Right lobe of liver (tissue), 6 donors: ENCODE measurements at regions not wholly inside any gene's neighbourhood (a gene's known extent, or its start where the extent isn't known, plus 50 kb on each side); places are given as distances from the start of the nearest gene placed in this dataset.
A peak's percentile ranks its signal among the peaks of the same experiment; 100 is the strongest.

Experiments
- ATAC-seq, 4 donors: fragments of 200-7000 bp; cut with Tn5 transposase; one replicate each; pipeline ENCODE4 v1.9.1; 2020; ENCODE audit warnings: mild to moderate bottlenecking in 4 of 4, moderate library complexity in 4 of 4
- DNase-seq, 3 donors: peaks; one replicate each; pipeline ENCODE4 v3.0.0-alpha.2; 2020
- H3K27ac ChIP-seq, 3 donors: fragments of 200-600 bp; one replicate each; pipeline ENCODE4 v1.8.0; 2022
- H3K27me3 ChIP-seq, 2 donors: fragments of 200-600 bp; one replicate each; pipeline ENCODE4 v1.8.0; 2022
- H3K36me3 ChIP-seq, 4 donors: fragments of 200-600 bp; sonication (generic) in 1 of 4; one replicate each; pipeline versions ENCODE4 v1.5.1 to v1.8.0; 2017 to 2022; ENCODE audit warnings: control low read depth in 1 of 4
- H3K4me1 ChIP-seq, 4 donors: fragments of 200-600 bp; sonication (generic) in 1 of 4; one replicate each; pipeline versions ENCODE4 v1.5.1 to v1.8.0; 2017 to 2022; ENCODE audit warnings: control low read depth in 1 of 4
- H3K4me3 ChIP-seq, 3 donors: fragments of 200-600 bp; one replicate each; pipeline ENCODE4 v1.8.0; 2022
- H3K9me3 ChIP-seq, 4 donors: fragments of 200-600 bp; sonication (generic) in 1 of 4; one replicate each; pipeline versions ENCODE4 v1.5.1 to v1.8.0; 2017 to 2022; ENCODE audit warnings: control low read depth in 1 of 4
- POLR2A ChIP-seq: fragments of 450-650 bp; IDR thresholded peaks from one replicate; pipeline ENCODE4 v1.6.1; 2017; ENCODE audit warnings: antibody characterized with exemption, mild to moderate bottlenecking
- WGBS: methylation state at CpG from one replicate; pipeline ENCODE4 v1.1.6; 2018; ENCODE audit warnings: low coverage, low lambda C conversion rate; ENCODE audit not compliant: insufficient coverage; ENCODE audit errors: missing lambda C conversion rate; 5-methylcytosine and 5-hydroxymethylcytosine counted together
- intact Hi-C, 2 donors: fragments of 100-400 bp; cut with DNase I; formaldehyde crosslinking; loops; one replicate each; pipeline versions ENCODE4 v1.11.2 to v1.14.1; 2022
- TF ChIP-seq, protein P1 (sequence below), 4 donors: fragments of 200-600 bp in 3 of 4; fragments of 450-650 bp in 1 of 4; IDR thresholded peaks; one replicate each; pipeline versions ENCODE4 v1.5.1 to v1.8.0; 2016 to 2022; ENCODE audit warnings: antibody characterized with exemption in 4 of 4, mild to moderate bottlenecking in 2 of 4
- donor health status: DM: no; HTN: yes; CAD: no.
- donor health status: DM: no; HTN: no; CAD: no.
- donor health status: DM: no; HTN: no; CAD: no.
- donor health status: DM: no; HTN: yes; CAD: no.
- donor health status: DM: no; HTN: yes; CAD: no.

DNA sequence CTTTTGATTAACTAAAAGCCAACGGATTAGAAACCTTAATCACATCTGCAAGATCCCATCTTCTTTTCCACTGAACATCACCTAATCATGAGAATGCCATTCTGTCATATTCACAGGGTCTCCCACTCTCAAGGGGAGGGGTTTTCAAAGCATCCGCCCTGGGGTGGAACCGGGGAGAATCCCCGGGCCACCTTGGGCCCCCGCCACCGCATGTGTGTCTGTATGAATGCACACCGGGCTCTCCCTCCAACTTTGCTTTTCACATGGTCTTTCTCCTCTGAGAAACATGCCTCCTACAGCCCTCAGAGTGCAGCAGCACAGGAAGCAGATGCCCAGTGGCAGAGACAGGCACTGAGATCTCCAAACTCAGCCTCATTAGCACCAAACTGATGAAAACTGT is 233.2 kb upstream of the PPP2R2D start:
- H3K9me3 ChIP-seq, result no peaks in the 10 kb centered on the region
- no peak for ATAC-seq
- no peak for DNase-seq
- intact Hi-C loops, result no loop called here
- H3K27me3 ChIP-seq, result no peaks in the 10 kb centered on the region
- 82% methylated on average over 4 of the region's 7 CpGs for WGBS
- H3K4me1 ChIP-seq, result no peaks in the 10 kb centered on the region
- H3K27ac ChIP-seq, result no peak overlapping the region
- H3K36me3 ChIP-seq, result no peaks in the 10 kb centered on the region
- TF ChIP-seq, protein P1, sequence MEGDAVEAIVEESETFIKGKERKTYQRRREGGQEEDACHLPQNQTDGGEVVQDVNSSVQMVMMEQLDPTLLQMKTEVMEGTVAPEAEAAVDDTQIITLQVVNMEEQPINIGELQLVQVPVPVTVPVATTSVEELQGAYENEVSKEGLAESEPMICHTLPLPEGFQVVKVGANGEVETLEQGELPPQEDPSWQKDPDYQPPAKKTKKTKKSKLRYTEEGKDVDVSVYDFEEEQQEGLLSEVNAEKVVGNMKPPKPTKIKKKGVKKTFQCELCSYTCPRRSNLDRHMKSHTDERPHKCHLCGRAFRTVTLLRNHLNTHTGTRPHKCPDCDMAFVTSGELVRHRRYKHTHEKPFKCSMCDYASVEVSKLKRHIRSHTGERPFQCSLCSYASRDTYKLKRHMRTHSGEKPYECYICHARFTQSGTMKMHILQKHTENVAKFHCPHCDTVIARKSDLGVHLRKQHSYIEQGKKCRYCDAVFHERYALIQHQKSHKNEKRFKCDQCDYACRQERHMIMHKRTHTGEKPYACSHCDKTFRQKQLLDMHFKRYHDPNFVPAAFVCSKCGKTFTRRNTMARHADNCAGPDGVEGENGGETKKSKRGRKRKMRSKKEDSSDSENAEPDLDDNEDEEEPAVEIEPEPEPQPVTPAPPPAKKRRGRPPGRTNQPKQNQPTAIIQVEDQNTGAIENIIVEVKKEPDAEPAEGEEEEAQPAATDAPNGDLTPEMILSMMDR (IDR thresholded peaks at IDR 0.05), result no peak
- TF ChIP-seq POLR2A, result no peak
- no peak overlapping the region for H3K4me3 ChIP-seq

- Histone ChIP-seq H3K9me3 (no peaks in the 10 kb centered on the region), H3K27ac (no peak overlapping the region), H3K27me3 (no peaks in the 10 kb centered on the region), H3K36me3 (no peaks in the 10 kb centered on the region), H3K4me3 (no peak overlapping the region), H3K4me1 (no peaks in the 10 kb centered on the region)
- no peak for DNase-seq
- TF ChIP-seq POLR2A, result no peak
- TF ChIP-seq, protein P1 (IDR thresholded peaks at IDR 0.05), result no peak
- no peak for ATAC-seq
- intact Hi-C loops, result no loop called here
- 34% methylated on average over 7 of the region's 7 CpGs for WGBS
Observed at GRCh38 chr10:131668903-131669302, 231.9 kb upstream of the PPP2R2D start.

DNA sequence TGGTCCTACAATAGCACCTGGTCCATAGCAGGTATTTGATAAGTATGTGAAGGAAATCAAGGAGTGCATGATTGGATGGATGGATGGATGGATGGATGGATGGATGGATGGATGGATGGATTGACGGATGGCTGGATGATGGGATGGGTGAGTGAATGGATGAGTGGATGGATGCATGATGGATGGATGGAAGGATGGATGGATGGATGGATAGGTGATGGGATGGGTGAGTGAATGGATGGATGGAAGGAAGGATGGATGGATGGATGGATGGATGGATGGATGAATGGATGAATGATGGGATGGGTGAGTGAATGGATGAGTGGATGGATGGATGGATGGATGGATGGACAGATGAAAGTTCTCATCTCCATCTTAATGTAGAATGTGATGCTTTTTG is 231.0 kb upstream of the PPP2R2D start:
- Histone ChIP-seq H3K27me3 (no peaks in the 10 kb centered on the region), H3K36me3 (no peaks in the 10 kb centered on the region), H3K9me3 (no peaks in the 10 kb centered on the region), H3K4me3 (no peak overlapping the region), H3K27ac (no peak overlapping the region), H3K4me1 (no peaks in the 10 kb centered on the region)
- no peak for ATAC-seq
- intact Hi-C loops, result no loop called here
- TF ChIP-seq, protein P1 (IDR thresholded peaks at IDR 0.05), result no peak
- no peak for TF ChIP-seq POLR2A
- no peak for DNase-seq
- WGBS, result 53% methylated on average over 1 of the region's 1 CpG

DNA sequence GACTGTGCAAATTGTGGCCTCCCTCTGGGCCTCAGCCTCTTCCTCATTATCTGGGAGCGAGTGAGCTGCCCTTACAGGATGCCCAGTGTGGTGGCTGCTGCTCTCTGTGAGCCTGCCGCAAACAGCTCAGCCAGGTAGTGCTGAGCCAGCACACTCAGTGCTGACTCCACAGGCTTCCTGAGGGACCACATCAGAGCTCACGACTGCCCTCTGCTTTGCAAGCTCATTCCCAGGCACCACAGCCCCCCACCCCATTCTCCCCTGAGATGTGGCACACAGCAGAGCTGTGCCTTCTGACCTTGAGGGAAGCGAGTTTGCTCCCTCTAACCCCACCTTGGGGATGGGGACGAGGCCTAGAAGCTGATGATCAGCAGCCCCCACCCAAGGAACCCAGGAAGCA is 230.5 kb upstream of the PPP2R2D start:
- H3K4me3 ChIP-seq, result no peak overlapping the region
- H3K36me3 ChIP-seq, result no peaks in the 10 kb centered on the region
- H3K4me1 ChIP-seq, result no peaks in the 10 kb centered on the region
- ATAC-seq, result no peak
- no peak for TF ChIP-seq POLR2A
- TF ChIP-seq, protein P1 (IDR thresholded peaks at IDR 0.05), result no peak
- intact Hi-C loops, result no loop called here
- no peaks in the 10 kb centered on the region for H3K27me3 ChIP-seq
- no peak overlapping the region for H3K27ac ChIP-seq
- WGBS, result 39% methylated on average over 3 of the region's 5 CpGs
- no peaks in the 10 kb centered on the region for H3K9me3 ChIP-seq
- peak in 1 of 3 donors; percentile 16 for DNase-seq

DNA sequence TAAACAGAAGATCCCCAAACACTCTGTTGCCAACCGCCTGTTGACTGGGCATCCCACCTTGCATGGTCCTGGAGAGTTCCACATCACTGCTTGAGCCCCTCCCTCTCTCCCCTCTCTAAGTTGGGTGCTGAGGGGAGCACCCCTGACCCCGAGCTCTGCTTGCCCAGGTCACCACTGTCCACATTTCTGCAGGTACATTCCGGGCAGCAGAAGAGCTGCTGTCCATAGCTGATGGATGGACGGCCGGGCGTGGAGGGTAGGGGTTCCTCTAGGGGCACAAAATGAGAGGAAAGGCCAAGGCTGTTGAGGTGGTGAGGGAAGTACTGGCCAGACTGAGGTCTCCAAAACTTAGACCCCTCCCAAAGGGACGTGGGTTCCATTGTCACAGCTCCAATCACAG is 227.4 kb upstream of the PPP2R2D start:
- no peak overlapping the region for H3K4me3 ChIP-seq
- no peak for ATAC-seq
- TF ChIP-seq, protein P1 (IDR thresholded peaks at IDR 0.05), result no peak
- no peak for TF ChIP-seq POLR2A
- no peaks in the 10 kb centered on the region for H3K4me1 ChIP-seq
- H3K9me3 ChIP-seq, result no peaks in the 10 kb centered on the region
- H3K27me3 ChIP-seq, result no peaks in the 10 kb centered on the region
- WGBS, result 40% methylated on average over 1 of the region's 7 CpGs
- H3K36me3 ChIP-seq, result no peaks in the 10 kb centered on the region
- DNase-seq, result peak in 1 of 3 donors; percentile 14
- intact Hi-C loops, result no loop called here
- no peak overlapping the region for H3K27ac ChIP-seq
